ENCODE measurements at regions not wholly inside any gene's neighbourhood (a gene's known extent, or its start where the extent isn't known, plus 50 kb on each side); places are given as distances from the start of the nearest gene placed in this dataset.

GRCh38 chr3:67073812-67074211, 75.7 kb downstream of the KBTBD8 start:
- TF ChIP-seq CTCF (IDR thresholded peaks at IDR 0.05): no peak
- no peak for TF ChIP-seq POLR2A (IDR thresholded peaks at IDR 0.05)
- no peak for TF ChIP-seq POLR2AphosphoS5 (IDR thresholded peaks at IDR 0.05)

Measured in transverse colon (tissue), 4 donors.